ENCODE measurements at regions not wholly inside any gene's neighbourhood (a gene's known extent, or its start where the extent isn't known, plus 50 kb on each side); places are given as distances from the start of the nearest gene placed in this dataset.

GRCh38 chr16:55019419-55020131 lies 88.9 kb downstream of the IRX5 start:
- TF ChIP-seq CGGBP1 (CRISPR knock-in tag; IDR thresholded peaks at IDR 0.05) (no peak), CTCF (IDR thresholded peaks at IDR 0.05 in 2 of 3, conservative IDR thresholded peaks at IDR 0.05 in 1 of 3; ENCODE audit: insufficient read depth in 2 of 3, low read depth in 1 of 3, low read length in 3 of 3) (no peak), SETDB1 (IDR thresholded peaks at IDR 0.05; ENCODE audit: low read length) (no peak), PKNOX1 (IDR thresholded peaks at IDR 0.05) (no peak), ZBTB11 (CRISPR knock-in tag; IDR thresholded peaks at IDR 0.05) (no peak), ATF7 (IDR thresholded peaks at IDR 0.05) (no peak), CAMTA2 (CRISPR knock-in tag; conservative IDR thresholded peaks at IDR 0.05) (no peak), BCLAF1 (IDR thresholded peaks at IDR 0.05; ENCODE audit: borderline replicate concordance in 1 of 2, control insufficient read depth in 1 of 2, low read depth in 2 of 2, low read length in 1 of 2) (no peak), NR1H2 (CRISPR knock-in tag; IDR thresholded peaks at IDR 0.05) (no peak), CREM (IDR thresholded peaks at IDR 0.05; ENCODE audit: low read depth) (no peak), ZNF830 (CRISPR knock-in tag; IDR thresholded peaks at IDR 0.05) (no peak)

Data from K562 (cell line).